ENCODE measurements at regions not wholly inside any gene's neighbourhood (a gene's known extent, or its start where the extent isn't known, plus 50 kb on each side); places are given as distances from the start of the nearest gene placed in this dataset.
A peak's percentile ranks its signal among the peaks of the same experiment; 100 is the strongest.

GRCh38 chr3:42022355-42022754, 60.5 kb upstream of the ULK4 start:
- no peak for TF ChIP-seq CTCF (IDR thresholded peaks at IDR 0.05; ENCODE audit: borderline replicate concordance, insufficient read depth, low read depth, low read length)
- no peak overlapping the region for H3K4me3 ChIP-seq (ENCODE audit: low read depth, low read length)

GRCh38 chr3:42020684-42021307, 58.9 kb upstream of the ULK4 start:
- TF ChIP-seq CTCF (IDR thresholded peaks at IDR 0.05; ENCODE audit: borderline replicate concordance, insufficient read depth, low read depth, low read length) = no peak

GRCh38 chr3:42019953-42020260, 58.0 kb upstream of the ULK4 start:
- H3K4me3 ChIP-seq (ENCODE audit: low read depth, low read length) = no peak overlapping the region
- TF ChIP-seq CTCF (IDR thresholded peaks at IDR 0.05; ENCODE audit: borderline replicate concordance, insufficient read depth, low read depth, low read length) = no peak

More at GRCh38 chr3:42020684-42021307, 58.9 kb upstream of the ULK4 start:
- no peak overlapping the region for H3K4me3 ChIP-seq (ENCODE audit: low read depth, low read length)

GRCh38 chr3:42019144-42019952, 57.4 kb upstream of the ULK4 start:
- no peak for TF ChIP-seq CTCF (IDR thresholded peaks at IDR 0.05; ENCODE audit: borderline replicate concordance, insufficient read depth, low read depth, low read length)
- H3K4me3 ChIP-seq (ENCODE audit: low read depth, low read length) = no peak overlapping the region

- peak overlapping the region; percentile 93 for H3K4me3 ChIP-seq (ENCODE audit: low read depth, low read length)
- TF ChIP-seq CTCF (IDR thresholded peaks at IDR 0.05; ENCODE audit: borderline replicate concordance, insufficient read depth, low read depth, low read length) = no peak
These were observed 53.1 kb upstream of the ULK4 start for GRCh38 chr3:42014921-42015533.

- peak overlapping the region; percentile 93 for H3K4me3 ChIP-seq (ENCODE audit: low read depth, low read length)
- no peak for TF ChIP-seq CTCF (IDR thresholded peaks at IDR 0.05; ENCODE audit: borderline replicate concordance, insufficient read depth, low read depth, low read length)
These were observed 52.6 kb upstream of the ULK4 start for GRCh38 chr3:42014458-42014920.
